GM23338 (cell line): ENCODE measurements at regions not wholly inside any gene's neighbourhood (a gene's known extent, or its start where the extent isn't known, plus 50 kb on each side); places are given as distances from the start of the nearest gene placed in this dataset.

Source experiments
- ATAC-seq: fragments of 200-7000 bp; cut with Tn5 transposase; 3 replicates; pipeline ENCODE4 v1.9.1; 2020
- DNase-seq: peaks from one replicate; pipeline ENCODE4 v3.0.0-alpha.2; 2015; ENCODE audit warnings: low spot score
- H2AFZ ChIP-seq: fragments of 200-600 bp; sonication (generic); 2 replicates; pipeline ENCODE4 v1.8.0; 2016; ENCODE audit warnings: antibody characterized with exemption, mild to moderate bottlenecking, moderate library complexity
- H3F3A ChIP-seq: fragments of 200-600 bp; sonication (generic); replicated peaks from 2 replicates; pipeline ENCODE4 v1.8.0; 2017; ENCODE audit warnings: antibody characterized with exemption, mixed run types, low read depth
- H3K27ac ChIP-seq: fragments of 200-600 bp; sonication (generic); 2 replicates; pipeline ENCODE4 v1.6.1; 2016; ENCODE audit warnings: low read depth
- H3K27me3 ChIP-seq: fragments of 200-600 bp; sonication (generic); 2 replicates; pipeline ENCODE4 v1.8.0; 2016; ENCODE audit warnings: mild to moderate bottlenecking, mixed run types, moderate library complexity; ENCODE audit not compliant: insufficient read depth
- H3K36me3 ChIP-seq: fragments of 200-600 bp; sonication (generic); 2 replicates; pipeline ENCODE4 v1.8.0; 2016; ENCODE audit warnings: mild to moderate bottlenecking; ENCODE audit not compliant: insufficient read depth
- H3K4me1 ChIP-seq: fragments of 200-600 bp; sonication (generic); 2 replicates; pipeline ENCODE4 v1.8.0; 2016; ENCODE audit warnings: mild to moderate bottlenecking, moderate library complexity; ENCODE audit not compliant: insufficient read depth
- H3K4me2 ChIP-seq: fragments of 200-600 bp; sonication (generic); 2 replicates; pipeline ENCODE4 v1.7.1; 2017; ENCODE audit warnings: mixed run types
- H3K4me3 ChIP-seq: fragments of 200-600 bp; sonication (generic); 2 replicates; pipeline ENCODE4 v1.6.1; 2016; ENCODE audit warnings: mixed run types
- H3K79me2 ChIP-seq: fragments of 200-600 bp; sonication (generic); replicated peaks from 2 replicates; pipeline ENCODE4 v1.8.0; 2017; ENCODE audit warnings: mild to moderate bottlenecking; ENCODE audit not compliant: insufficient read depth
- H3K9me2 ChIP-seq: fragments of 200-600 bp; sonication (generic); 2 replicates; pipeline ENCODE4 v1.8.0; 2017; ENCODE audit not compliant: insufficient read depth
- H4K20me1 ChIP-seq: fragments of 200-600 bp; sonication (generic); replicated peaks from 2 replicates; pipeline ENCODE4 v1.8.0; 2017; ENCODE audit warnings: mild to moderate bottlenecking; ENCODE audit not compliant: insufficient read depth
- H3K27ac Mint-ChIP-seq: 2 replicates; pipeline ENCODE4 v1.8.0; 2020; ENCODE audit warnings: inconsistent platforms, mild to moderate bottlenecking, moderate library complexity, mixed read lengths
- H3K27me3 Mint-ChIP-seq: 3 replicates; pipeline ENCODE4 v1.8.0; 2022; ENCODE audit warnings: low read depth, mild to moderate bottlenecking, moderate library complexity, mixed read lengths, inconsistent platforms; ENCODE audit not compliant: insufficient read depth, poor library complexity
- H3K36me3 Mint-ChIP-seq: 3 replicates; pipeline ENCODE4 v1.8.0; 2021; ENCODE audit warnings: low read depth, mild to moderate bottlenecking, inconsistent platforms, moderate library complexity, mixed read lengths
- H3K4me1 Mint-ChIP-seq: 3 replicates; pipeline ENCODE4 v1.8.0; 2020; ENCODE audit warnings: mild to moderate bottlenecking, inconsistent platforms, mixed read lengths
- H3K4me3 Mint-ChIP-seq: 3 replicates; pipeline ENCODE4 v1.8.0; 2021; ENCODE audit warnings: moderate library complexity, mild to moderate bottlenecking, inconsistent platforms, mixed read lengths
- H3K9me3 Mint-ChIP-seq: 3 replicates; pipeline ENCODE4 v1.8.0; 2020; ENCODE audit warnings: moderate library complexity, mild to moderate bottlenecking, inconsistent platforms, mixed read lengths
- CREB1 ChIP-seq: fragments of 250-450 bp; sonication (Bioruptor Pico); IDR thresholded peaks from 2 replicates; pipeline ENCODE4 v1.5.0; 2020; ENCODE audit warnings: low read depth, mild to moderate bottlenecking, moderate library complexity
- EZH2 ChIP-seq: fragments of 200-600 bp; sonication (generic); IDR thresholded peaks from one replicate; pipeline ENCODE4 v1.8.0; 2017; ENCODE audit warnings: antibody characterized with exemption, mild to moderate bottlenecking, low read depth; ENCODE audit not compliant: unreplicated experiment
- EZH2phosphoT487 ChIP-seq: fragments of 200-600 bp; sonication (generic); IDR thresholded peaks from one replicate; pipeline ENCODE4 v1.8.1; 2018; ENCODE audit warnings: antibody characterized with exemption; ENCODE audit not compliant: unreplicated experiment
- NANOG ChIP-seq: IDR thresholded peaks from 2 replicates; pipeline ENCODE4 v1.6.1; 2016; ENCODE audit warnings: antibody characterized with exemption, borderline replicate concordance
- POLR2AphosphoS5 ChIP-seq: IDR thresholded peaks from 2 replicates; pipeline ENCODE4 v1.6.1; 2016; ENCODE audit warnings: antibody characterized with exemption, low read depth
- ZNF114 ChIP-seq: fragments of 250-450 bp; sonication (Bioruptor Pico); IDR thresholded peaks from 2 replicates; pipeline ENCODE4 v1.5.0; 2020; ENCODE audit warnings: mild to moderate bottlenecking, moderate library complexity
- TF ChIP-seq, protein P1 (sequence below), 2 experiments: fragments of 200-600 bp in 1 of 2; sonication (generic) in 1 of 2; conservative IDR thresholded peaks; 2 replicates each; pipeline versions ENCODE4 v1.5.1 to v1.6.1; 2016 to 2017; ENCODE audit warnings: antibody characterized with exemption in 2 of 2, low read depth in 2 of 2, mild to moderate bottlenecking in 2 of 2, moderate library complexity in 1 of 2
- TF ChIP-seq, protein P2 (sequence below): IDR thresholded peaks from 2 replicates; pipeline ENCODE4 v1.6.1; 2016; ENCODE audit warnings: antibody characterized with exemption
- TF ChIP-seq, protein P3 (sequence below): fragments of 250-450 bp; sonication (Bioruptor Pico); IDR thresholded peaks from 2 replicates; pipeline ENCODE4 v1.5.0; 2020; ENCODE audit warnings: mild to moderate bottlenecking, moderate library complexity

DNA sequence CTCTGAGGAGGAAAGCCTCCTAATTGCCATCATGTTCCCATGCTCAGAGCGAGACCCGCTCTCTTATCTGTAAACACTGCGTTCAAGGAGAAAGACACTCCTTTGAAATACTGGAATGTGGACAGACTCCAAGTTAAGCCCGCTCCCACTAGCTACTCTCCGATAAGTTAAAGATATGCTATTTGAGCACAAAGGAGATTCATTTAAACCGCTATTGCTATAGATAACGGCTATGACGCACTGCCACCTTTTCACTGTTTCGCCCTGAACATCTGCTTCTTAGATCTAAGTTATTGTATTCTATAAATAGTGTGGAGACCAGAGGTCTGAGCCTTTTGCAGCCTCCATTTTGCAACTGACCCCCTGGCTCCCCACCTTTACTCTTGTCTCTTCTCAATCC, 82.3 kb downstream of the GPX5 start:
- H3F3A ChIP-seq, result no peaks in the 10 kb centered on the region
- no peak overlapping the region for H3K4me3 ChIP-seq
- no peak for DNase-seq
- no peak overlapping the region for H3K4me2 ChIP-seq
- H3K36me3 Mint-ChIP-seq, result no peaks in the 10 kb centered on the region
- no peaks in the 10 kb centered on the region for H3K79me2 ChIP-seq
- peaks cover 5% of the 10 kb centered on the region for H3K4me1 ChIP-seq
- ATAC-seq, result no peak
- no peak overlapping the region for H3K27ac Mint-ChIP-seq
- peaks cover 5% of the 10 kb centered on the region; the same call in 2 of the 3 replicates for H3K9me3 Mint-ChIP-seq
- TF ChIP-seq, protein P1, sequence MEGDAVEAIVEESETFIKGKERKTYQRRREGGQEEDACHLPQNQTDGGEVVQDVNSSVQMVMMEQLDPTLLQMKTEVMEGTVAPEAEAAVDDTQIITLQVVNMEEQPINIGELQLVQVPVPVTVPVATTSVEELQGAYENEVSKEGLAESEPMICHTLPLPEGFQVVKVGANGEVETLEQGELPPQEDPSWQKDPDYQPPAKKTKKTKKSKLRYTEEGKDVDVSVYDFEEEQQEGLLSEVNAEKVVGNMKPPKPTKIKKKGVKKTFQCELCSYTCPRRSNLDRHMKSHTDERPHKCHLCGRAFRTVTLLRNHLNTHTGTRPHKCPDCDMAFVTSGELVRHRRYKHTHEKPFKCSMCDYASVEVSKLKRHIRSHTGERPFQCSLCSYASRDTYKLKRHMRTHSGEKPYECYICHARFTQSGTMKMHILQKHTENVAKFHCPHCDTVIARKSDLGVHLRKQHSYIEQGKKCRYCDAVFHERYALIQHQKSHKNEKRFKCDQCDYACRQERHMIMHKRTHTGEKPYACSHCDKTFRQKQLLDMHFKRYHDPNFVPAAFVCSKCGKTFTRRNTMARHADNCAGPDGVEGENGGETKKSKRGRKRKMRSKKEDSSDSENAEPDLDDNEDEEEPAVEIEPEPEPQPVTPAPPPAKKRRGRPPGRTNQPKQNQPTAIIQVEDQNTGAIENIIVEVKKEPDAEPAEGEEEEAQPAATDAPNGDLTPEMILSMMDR (conservative IDR thresholded peaks at IDR 0.05; ENCODE audit: low read depth in 2 of 2), result no peak
- TF ChIP-seq NANOG, result no peak
- TF ChIP-seq, protein P2, sequence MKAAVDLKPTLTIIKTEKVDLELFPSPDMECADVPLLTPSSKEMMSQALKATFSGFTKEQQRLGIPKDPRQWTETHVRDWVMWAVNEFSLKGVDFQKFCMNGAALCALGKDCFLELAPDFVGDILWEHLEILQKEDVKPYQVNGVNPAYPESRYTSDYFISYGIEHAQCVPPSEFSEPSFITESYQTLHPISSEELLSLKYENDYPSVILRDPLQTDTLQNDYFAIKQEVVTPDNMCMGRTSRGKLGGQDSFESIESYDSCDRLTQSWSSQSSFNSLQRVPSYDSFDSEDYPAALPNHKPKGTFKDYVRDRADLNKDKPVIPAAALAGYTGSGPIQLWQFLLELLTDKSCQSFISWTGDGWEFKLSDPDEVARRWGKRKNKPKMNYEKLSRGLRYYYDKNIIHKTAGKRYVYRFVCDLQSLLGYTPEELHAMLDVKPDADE, result no peak
- TF ChIP-seq, protein P3, sequence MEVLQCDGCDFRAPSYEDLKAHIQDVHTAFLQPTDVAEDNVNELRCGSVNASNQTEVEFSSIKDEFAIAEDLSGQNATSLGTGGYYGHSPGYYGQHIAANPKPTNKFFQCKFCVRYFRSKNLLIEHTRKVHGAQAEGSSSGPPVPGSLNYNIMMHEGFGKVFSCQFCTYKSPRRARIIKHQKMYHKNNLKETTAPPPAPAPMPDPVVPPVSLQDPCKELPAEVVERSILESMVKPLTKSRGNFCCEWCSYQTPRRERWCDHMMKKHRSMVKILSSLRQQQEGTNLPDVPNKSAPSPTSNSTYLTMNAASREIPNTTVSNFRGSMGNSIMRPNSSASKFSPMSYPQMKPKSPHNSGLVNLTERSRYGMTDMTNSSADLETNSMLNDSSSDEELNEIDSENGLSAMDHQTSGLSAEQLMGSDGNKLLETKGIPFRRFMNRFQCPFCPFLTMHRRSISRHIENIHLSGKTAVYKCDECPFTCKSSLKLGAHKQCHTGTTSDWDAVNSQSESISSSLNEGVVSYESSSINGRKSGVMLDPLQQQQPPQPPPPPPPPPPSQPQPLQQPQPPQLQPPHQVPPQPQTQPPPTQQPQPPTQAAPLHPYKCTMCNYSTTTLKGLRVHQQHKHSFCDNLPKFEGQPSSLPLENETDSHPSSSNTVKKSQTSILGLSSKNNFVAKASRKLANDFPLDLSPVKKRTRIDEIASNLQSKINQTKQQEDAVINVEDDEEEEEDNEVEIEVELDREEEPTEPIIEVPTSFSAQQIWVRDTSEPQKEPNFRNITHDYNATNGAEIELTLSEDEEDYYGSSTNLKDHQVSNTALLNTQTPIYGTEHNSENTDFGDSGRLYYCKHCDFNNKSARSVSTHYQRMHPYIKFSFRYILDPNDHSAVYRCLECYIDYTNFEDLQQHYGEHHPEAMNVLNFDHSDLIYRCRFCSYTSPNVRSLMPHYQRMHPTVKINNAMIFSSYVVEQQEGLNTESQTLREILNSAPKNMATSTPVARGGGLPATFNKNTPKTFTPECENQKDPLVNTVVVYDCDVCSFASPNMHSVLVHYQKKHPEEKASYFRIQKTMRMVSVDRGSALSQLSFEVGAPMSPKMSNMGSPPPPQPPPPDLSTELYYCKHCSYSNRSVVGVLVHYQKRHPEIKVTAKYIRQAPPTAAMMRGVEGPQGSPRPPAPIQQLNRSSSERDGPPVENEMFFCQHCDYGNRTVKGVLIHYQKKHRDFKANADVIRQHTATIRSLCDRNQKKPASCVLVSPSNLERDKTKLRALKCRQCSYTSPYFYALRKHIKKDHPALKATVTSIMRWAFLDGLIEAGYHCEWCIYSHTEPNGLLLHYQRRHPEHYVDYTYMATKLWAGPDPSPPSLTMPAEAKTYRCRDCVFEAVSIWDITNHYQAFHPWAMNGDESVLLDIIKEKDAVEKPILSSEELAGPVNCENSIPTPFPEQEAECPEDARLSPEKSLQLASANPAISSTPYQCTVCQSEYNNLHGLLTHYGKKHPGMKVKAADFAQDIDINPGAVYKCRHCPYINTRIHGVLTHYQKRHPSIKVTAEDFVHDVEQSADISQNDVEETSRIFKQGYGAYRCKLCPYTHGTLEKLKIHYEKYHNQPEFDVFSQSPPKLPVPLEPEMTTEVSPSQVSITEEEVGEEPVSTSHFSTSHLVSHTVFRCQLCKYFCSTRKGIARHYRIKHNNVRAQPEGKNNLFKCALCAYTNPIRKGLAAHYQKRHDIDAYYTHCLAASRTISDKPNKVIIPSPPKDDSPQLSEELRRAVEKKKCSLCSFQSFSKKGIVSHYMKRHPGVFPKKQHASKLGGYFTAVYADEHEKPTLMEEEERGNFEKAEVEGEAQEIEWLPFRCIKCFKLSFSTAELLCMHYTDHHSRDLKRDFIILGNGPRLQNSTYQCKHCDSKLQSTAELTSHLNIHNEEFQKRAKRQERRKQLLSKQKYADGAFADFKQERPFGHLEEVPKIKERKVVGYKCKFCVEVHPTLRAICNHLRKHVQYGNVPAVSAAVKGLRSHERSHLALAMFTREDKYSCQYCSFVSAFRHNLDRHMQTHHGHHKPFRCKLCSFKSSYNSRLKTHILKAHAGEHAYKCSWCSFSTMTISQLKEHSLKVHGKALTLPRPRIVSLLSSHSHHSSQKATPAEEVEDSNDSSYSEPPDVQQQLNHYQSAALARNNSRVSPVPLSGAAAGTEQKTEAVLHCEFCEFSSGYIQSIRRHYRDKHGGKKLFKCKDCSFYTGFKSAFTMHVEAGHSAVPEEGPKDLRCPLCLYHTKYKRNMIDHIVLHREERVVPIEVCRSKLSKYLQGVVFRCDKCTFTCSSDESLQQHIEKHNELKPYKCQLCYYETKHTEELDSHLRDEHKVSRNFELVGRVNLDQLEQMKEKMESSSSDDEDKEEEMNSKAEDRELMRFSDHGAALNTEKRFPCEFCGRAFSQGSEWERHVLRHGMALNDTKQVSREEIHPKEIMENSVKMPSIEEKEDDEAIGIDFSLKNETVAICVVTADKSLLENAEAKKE (CRISPR knock-in tag), result no peak
- no peak for TF ChIP-seq EZH2phosphoT487
- no peak for TF ChIP-seq EZH2
- no peak for TF ChIP-seq CREB1 (CRISPR knock-in tag)
- TF ChIP-seq ZNF114, result no peak
- TF ChIP-seq POLR2AphosphoS5, result no peak
- H3K27me3 Mint-ChIP-seq, result peaks cover 17% of the 10 kb centered on the region
- no peak overlapping the region; the same call in 2 of the 3 replicates for H3K4me3 Mint-ChIP-seq
- no peak overlapping the region for H3K27ac ChIP-seq
- H3K27me3 ChIP-seq, result no peaks in the 10 kb centered on the region
- H2AFZ ChIP-seq, result no peak overlapping the region
- H3K9me2 ChIP-seq, result no peaks in the 10 kb centered on the region
- no peaks in the 10 kb centered on the region for H4K20me1 ChIP-seq
- H3K4me1 Mint-ChIP-seq, result peaks cover 8% of the 10 kb centered on the region; the same call in 2 of the 3 replicates
- H3K36me3 ChIP-seq, result no peaks in the 10 kb centered on the region
